Brain microvascular endothelial cell (primary cell): ENCODE measurements at regions not wholly inside any gene's neighbourhood (a gene's known extent, or its start where the extent isn't known, plus 50 kb on each side); places are given as distances from the start of the nearest gene placed in this dataset.

Experiments used
- DNase-seq: peaks from one replicate; pipeline ENCODE4 v3.0.0-alpha.2; 2020
- H3K27ac ChIP-seq: fragments of 250-450 bp; sonication (Bioruptor Pico); 2 replicates; pipeline ENCODE4 v1.5.1; 2020; ENCODE audit warnings: mild to moderate bottlenecking, moderate library complexity
- H3K27me3 ChIP-seq: fragments of 250-450 bp; sonication (Bioruptor Pico); replicated peaks from 2 replicates; pipeline ENCODE4 v1.5.1; 2020; ENCODE audit warnings: mild to moderate bottlenecking
- H3K36me3 ChIP-seq: fragments of 250-450 bp; sonication (Bioruptor Pico); replicated peaks from 2 replicates; pipeline ENCODE4 v1.5.1; 2020; ENCODE audit warnings: mild to moderate bottlenecking
- H3K4me3 ChIP-seq: 2 replicates; pipeline ENCODE4 v1.5.1; 2011; ENCODE audit warnings: low read depth, mild to moderate bottlenecking, control low read depth, low read length, moderate library complexity
- in situ Hi-C: cut with HindIII; loops from 2 replicates; pipeline ENCODE4 v1.10.0; 2017; ENCODE audit warnings: low sequenced_read_pairs, low pct_ligation_motif_present
- TF ChIP-seq, protein P1 (sequence below): IDR thresholded peaks from 2 replicates; pipeline ENCODE4 v1.5.1; 2011; ENCODE audit warnings: low read depth, mild to moderate bottlenecking, moderate library complexity, low read length, control low read depth, inconsistent platforms; ENCODE audit errors: missing control alignments

DNA sequence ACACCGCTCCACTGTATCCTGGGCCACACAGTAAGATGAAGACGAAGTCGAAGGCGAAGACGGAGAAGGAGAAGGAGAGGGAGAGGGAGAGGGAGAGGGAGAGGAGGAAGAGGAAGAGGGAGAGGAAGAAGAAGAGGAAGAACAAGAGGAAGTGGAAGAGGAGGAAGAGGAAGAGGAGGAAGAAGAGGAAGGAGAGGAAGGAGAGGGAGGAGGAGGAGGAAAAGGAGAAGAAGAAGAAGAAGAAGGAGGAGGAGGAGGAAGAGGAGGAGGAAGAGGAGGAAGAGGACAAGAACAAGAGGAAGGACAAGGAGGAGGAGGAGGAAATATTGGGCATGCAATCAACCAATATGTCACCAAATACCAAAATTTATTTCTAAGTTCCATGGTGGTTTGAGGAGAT, 149.5 kb upstream of the ERCC4 start:
- in situ Hi-C loops: no loop called here
- DNase-seq: no peak
- no peak overlapping the region for H3K27ac ChIP-seq
- TF ChIP-seq, protein P1, sequence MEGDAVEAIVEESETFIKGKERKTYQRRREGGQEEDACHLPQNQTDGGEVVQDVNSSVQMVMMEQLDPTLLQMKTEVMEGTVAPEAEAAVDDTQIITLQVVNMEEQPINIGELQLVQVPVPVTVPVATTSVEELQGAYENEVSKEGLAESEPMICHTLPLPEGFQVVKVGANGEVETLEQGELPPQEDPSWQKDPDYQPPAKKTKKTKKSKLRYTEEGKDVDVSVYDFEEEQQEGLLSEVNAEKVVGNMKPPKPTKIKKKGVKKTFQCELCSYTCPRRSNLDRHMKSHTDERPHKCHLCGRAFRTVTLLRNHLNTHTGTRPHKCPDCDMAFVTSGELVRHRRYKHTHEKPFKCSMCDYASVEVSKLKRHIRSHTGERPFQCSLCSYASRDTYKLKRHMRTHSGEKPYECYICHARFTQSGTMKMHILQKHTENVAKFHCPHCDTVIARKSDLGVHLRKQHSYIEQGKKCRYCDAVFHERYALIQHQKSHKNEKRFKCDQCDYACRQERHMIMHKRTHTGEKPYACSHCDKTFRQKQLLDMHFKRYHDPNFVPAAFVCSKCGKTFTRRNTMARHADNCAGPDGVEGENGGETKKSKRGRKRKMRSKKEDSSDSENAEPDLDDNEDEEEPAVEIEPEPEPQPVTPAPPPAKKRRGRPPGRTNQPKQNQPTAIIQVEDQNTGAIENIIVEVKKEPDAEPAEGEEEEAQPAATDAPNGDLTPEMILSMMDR: no peak
- no peaks in the 10 kb centered on the region for H3K36me3 ChIP-seq
- no peak overlapping the region for H3K4me3 ChIP-seq
- no peaks in the 10 kb centered on the region for H3K27me3 ChIP-seq

DNA sequence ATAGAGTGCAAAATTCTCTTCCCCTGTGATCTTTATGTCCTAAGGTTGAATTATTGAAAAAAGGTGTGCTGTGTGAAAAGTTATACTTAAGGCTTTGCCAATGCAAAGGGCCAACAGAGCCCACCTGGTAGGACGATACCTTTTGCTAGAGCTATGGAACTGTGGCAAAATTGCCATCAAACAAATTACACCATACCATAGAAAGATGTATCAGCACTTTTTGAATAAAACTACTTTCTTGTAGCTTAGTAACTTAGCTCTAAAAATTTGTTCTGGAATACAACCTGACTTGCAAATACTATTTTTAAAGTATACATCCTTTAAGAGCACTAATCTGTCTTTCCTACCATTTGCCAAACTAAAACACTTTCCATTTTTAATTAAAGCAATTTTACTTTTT, 147.2 kb upstream of the ERCC4 start:
- in situ Hi-C loops: no loop called here
- Histone ChIP-seq H3K4me3 (no peak overlapping the region), H3K36me3 (no peaks in the 10 kb centered on the region), H3K27ac (no peak overlapping the region), H3K27me3 (no peaks in the 10 kb centered on the region)
- TF ChIP-seq, protein P1: no peak
- no peak for DNase-seq

DNA sequence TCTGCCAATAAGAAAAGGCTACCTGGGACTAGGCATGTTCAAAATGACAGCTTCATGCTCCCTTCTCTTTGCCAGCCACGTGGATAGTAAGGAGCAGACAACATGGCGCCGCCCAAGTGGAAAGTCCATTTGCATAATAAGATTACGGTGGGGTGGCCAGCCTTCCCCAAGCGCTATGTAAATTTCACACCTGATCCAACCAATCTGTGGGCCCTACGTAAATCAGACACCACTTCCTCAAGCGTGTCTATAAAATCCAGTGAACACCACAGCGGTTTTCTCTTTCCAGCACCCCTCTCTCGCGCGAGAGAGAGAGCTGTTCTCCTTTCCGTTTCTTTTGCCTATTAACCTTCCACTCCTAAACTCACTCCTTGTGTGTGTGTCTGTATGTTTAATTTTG, 140.3 kb upstream of the ERCC4 start:
- Histone ChIP-seq H3K27me3 (no peaks in the 10 kb centered on the region), H3K27ac (no peak overlapping the region), H3K4me3 (no peak overlapping the region), H3K36me3 (no peaks in the 10 kb centered on the region)
- no peak for DNase-seq
- in situ Hi-C loops: no loop called here
- TF ChIP-seq, protein P1: no peak

DNA sequence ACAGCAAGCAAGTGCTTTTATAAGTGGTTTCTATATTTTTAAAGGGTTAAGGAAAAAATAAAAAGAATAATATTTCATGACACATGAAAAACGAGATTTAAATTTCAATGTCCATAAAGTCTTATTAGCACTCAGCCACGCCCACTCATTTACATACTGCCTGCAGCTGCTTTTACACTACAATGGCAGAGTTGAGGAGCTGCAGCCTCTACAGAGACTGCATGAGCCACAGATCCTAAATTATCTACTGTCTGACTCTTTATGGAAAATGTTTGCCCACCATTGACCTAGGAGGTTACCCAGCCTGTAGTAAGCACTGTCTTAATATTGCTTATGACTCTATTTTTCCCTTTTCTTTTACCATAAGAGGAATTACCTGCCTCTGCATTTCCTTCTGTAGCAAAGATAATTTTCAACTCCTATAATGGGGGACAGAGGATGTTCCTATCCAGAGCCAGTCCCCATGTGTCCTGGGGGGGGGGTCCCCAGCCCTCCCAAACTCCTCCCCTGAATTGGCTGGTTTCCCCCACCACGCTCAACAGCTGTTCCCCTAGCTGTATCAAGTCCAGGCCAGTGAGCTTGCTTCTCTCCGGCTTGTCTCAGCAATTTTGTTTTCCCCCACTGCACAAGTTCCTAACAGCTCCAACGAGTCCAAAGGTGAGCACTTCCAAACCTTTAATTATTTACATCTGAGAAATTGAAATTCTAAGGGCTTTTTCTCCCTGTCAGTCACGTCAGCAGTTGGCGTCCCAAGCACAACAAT, 139.4 kb upstream of the ERCC4 start:
- Histone ChIP-seq H3K27ac (no peak overlapping the region), H3K36me3 (no peaks in the 10 kb centered on the region), H3K4me3 (no peak overlapping the region), H3K27me3 (no peaks in the 10 kb centered on the region)
- in situ Hi-C loops: no loop called here
- TF ChIP-seq, protein P1: no peak
- no peak for DNase-seq

DNA sequence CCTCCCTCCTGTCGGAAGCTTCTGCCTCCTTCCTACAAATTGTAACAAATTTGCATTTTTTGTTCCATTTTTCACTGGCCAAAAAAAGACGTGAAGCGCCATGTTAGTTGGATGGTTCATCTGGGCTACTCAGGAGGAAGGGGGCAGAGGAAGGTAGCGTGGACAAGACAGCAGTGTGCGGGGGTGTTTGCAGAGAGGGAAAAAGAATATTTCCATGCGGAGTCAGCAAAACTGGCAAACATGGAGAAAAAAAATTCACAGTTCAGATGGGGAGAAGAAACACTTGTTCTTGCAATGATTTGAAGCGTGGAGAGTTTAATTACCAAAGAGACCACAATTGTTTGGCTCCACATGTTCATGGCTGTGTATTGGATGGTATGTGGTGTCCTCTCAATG, 138.8 kb upstream of the ERCC4 start:
- Histone ChIP-seq H3K4me3 (no peak overlapping the region), H3K36me3 (no peaks in the 10 kb centered on the region), H3K27me3 (no peaks in the 10 kb centered on the region), H3K27ac (no peak overlapping the region)
- in situ Hi-C loops: no loop called here
- no peak for DNase-seq
- TF ChIP-seq, protein P1: no peak
